HG03521 (cell line): ENCODE measurements at regions not wholly inside any gene's neighbourhood (a gene's known extent, or its start where the extent isn't known, plus 50 kb on each side); places are given as distances from the start of the nearest gene placed in this dataset.
"Not testable (repeated sequence)": the region's sequence is repeated elsewhere in the genome, so short reads cannot be mapped to it uniquely, and the experiment has no call there.

Source experiments
- ATAC-seq: cut with Tn5 transposase; IDR thresholded peaks from one replicate; pipeline ENCODE4 v1.9.1; 2021; ENCODE audit warnings: mild to moderate bottlenecking, moderate library complexity; ENCODE audit not compliant: unreplicated experiment

- ATAC-seq = no peak
These were observed 109.2 kb upstream of the TMEM170B start for GRCh38 chr6:11428371-11428770.

GRCh38 chr6:11427723-11428245, 109.8 kb upstream of the TMEM170B start:
- no peak for ATAC-seq

DNA sequence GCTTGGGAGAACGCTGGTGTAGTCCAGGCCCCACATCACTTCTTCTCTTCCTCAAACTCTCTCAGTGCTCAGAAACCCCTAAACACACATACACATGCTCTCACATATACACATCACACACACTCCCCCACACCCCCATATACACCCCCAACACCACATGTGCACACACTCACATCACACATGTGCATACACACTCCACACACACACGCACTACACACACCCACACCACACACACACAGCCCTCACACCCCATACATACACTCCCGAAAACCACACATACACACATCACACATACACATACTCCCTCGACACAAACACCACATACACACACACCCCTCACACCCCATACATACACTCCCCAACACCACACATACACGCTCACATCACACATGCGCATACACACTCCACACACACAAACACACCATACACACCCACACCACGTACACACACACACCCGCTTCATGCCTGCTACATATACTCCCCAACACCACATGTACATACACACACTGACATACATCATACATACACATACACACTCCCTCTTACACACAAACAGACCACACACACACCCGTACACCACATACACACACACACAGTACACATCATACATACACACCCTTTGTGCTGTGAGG, 110.3 kb upstream of the TMEM170B start:
- ATAC-seq = no peak

DNA sequence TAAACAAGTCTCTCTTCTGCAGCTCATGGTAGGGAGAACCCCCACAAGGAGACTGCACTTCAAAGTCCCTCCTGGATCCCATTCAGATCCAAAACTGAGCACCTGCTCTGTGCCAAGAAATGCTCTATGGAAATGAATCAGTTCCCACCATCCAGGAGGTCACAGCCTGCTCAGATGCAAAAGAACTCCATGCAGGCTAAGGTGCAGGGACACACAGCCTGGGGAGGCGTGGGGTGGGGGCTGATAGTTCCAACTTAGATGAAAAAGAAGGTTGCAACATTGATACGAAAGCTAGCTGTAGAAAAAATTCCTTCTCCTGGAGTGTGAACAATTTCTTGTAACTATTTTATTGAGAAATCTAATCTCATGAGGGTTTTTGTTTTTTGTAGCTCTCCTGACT, 111.0 kb upstream of the TMEM170B start:
- ATAC-seq = no peak

DNA sequence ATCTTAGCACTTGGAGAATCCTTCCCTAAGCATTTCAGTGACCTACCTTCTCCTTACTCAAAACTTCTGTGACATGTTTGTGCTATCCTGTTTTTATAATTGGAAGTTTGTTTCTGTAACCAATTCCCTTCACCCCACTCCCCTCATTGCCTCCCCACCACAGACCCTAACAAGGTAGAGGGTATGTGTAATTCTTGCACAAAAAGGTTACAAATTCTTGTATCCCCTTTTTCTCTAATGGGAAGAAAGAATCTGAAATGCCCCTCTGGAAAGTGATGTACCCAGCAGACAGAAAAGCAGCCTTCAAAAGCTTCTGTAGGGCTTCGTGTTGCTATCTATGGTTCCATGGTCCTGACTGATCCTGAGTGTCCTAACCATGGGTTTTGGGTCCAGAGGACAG, 111.7 kb upstream of the TMEM170B start:
- no peak for ATAC-seq

DNA sequence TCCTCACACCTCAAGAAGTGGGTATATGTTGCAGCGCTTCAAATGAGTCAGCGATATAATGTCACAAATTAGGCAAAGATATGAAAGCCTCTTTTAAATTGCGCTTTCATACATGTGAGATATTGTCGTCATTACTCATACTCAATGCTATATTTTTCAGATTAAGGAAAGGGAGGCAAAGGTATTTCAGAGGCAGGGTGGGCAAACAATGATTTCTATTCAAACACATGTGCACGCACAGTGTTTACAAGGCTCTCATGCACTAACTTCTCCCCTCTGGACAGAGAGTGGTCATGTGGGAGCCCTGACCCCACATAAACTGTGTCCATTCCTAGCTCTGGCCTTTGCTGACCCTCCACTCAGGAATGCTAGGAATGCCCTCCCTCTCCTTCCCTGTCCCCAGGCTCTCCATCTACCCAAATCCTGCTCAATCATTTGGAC, 112.1 kb upstream of the TMEM170B start:
- ATAC-seq = no peak

DNA sequence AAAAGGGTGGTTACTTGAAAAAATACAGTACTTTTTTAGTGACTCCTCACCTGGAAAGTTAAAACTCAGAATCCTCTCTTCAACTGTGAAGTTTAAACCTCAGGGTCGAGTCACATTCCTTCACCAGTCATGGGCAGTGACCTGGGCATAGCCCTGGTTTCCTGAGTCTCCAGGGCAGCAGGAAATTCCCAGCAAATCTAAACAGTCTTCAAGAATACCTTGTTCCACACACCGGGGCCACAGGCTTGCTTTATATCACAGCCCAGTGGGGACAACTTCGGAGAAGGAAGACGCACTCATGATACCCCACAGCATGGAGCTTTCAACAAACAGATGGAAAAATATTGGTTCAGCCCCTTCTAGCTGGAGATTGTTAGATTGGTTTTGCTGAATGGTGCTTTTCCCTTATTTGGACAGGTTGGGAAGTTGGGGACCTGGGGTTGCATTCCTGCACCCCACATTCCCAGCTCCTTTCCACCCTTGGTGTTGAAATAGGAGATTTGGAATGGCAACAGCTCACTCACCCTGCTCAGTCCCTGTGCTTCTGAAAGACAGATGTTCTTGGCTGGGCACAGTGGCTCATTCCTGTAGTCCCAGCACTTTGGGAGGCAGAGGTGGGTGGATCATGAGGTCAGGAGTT, 113.0 kb upstream of the TMEM170B start:
- ATAC-seq = no peak

DNA sequence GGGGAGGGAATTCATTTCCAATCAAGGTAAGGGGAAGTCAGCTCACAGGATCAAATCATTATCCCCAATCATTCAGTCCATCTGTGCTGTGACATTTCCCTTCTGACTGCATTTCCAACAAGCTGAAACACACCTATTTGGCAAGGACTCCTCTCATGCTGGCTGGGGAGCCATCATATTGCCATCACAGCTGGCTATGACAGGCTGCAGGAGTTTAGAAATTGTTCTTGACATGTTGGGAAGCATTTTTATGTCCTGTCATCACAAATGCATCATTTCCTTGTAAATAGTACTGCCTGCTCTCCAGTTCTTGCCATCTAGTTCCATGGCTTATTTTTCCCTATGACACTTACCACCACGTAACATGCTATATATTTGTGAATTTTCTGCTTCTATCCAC, 113.9 kb upstream of the TMEM170B start:
- no peak for ATAC-seq

- no peak for ATAC-seq
These were observed 114.5 kb upstream of the TMEM170B start for GRCh38 chr6:11423072-11423471.

GRCh38 chr6:11419763-11420453, 117.6 kb upstream of the TMEM170B start:
- ATAC-seq = no peak

GRCh38 chr6:11418290-11418905, 119.2 kb upstream of the TMEM170B start:
- no peak for ATAC-seq

DNA sequence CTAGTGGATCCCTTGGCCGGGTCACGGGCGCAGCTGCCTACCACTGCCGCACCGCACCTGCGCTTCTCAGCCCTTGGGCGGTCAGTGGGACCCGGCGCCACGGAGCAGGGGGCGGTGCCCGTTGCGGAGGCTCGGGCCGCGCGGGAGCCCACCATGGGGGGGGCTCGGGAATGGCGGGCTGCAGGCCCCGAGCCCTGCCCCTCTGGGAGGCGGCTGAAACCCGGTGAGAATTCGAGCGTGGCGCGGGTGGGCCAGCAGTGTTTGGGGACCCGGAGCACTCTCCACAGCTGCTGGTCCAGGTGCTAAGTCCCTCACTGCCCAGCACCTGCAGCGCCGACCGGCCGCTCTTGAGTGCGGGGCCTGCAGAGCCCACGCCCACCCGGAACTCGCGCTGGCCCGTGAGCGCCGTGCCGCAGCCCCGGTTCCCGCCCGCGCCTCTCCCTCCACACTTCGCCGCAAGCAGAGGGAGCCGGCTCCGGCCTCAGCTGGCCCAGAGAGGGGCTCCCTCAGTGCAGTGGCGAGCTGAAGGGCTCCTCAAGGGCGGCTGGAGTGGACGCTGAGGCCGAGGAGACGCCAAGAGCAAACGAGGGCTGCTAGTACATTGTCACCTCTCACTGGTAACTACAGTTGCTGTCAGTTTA, 120.5 kb upstream of the TMEM170B start:
- no peak for ATAC-seq

DNA sequence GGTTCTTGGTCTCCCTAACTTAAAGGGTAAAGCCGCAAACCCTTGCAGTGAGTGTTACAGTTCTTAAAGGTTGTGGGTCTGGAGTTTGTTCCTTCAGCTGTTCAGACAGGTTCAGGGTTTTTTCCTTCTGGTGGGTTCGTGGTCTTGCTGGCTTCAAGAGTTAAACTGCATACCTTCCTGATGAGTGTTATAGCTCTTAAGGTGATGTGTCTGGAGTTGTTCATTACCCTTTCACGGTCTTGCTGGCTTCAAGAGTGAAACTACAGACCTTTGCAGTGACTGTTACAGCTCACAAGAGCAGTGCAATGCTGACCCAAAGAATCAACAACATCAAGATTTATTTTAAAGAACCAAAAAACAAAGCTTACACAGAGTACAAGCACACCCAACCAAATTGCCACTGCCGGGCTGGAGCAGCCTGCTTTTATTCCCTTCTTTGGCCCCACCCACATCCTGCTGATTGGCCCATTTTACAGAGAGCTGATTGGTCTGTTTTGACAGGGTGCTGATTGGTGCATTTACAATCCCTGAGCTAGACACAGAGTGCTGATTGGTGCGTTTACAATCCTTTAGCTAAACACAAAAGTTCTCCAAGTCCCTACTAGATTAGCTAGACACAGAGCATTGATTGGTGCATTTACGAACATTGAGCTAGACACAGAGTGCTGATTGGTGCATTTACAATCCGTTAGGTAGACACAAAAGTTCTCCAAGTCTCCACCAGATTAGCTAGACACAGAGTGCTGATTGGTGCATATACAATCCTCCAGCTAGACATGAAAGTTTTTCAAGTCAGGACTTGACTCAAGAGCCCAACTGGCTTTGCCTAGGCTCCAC, 121.2 kb upstream of the TMEM170B start:
- ATAC-seq = not testable (repeated sequence)

GRCh38 chr6:11415557-11415956, 122.0 kb upstream of the TMEM170B start:
- no peak for ATAC-seq

DNA sequence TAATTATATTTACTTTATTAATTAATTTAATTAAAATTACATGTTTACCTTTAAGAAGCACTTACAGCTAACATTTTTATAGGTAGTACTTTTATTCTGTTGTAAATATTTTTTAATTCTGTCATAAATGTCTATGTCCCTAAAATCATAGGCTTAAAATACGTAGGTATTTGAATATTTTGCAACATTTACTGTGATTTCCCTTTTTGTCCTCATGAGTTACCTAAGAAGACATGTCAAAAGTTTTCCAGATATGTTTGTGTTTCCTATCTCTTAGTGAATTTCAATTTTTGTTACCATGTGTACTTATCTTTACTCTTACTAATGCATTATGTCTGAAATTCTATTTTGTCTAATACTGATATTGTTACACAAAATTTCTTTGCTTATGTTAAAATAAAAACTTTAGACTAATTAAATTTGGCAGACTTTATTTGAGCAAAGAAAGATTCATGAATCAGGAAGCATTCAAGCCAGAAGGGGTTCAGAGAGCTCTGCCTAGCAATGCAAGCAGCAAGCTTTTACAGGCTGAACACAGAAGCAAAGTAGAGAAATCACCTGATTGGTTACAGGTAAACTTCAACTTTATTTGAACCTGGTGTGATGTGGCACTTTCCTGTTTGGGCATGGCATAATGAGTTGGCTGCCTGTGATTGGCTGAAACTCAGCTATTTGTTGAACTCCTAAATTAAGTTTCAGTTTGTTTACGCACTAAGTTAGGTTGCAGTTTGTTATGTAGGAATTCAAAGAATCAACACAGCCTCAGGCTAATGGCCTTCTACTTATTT, 123.2 kb upstream of the TMEM170B start:
- no peak for ATAC-seq

- no peak for ATAC-seq
These were observed 123.8 kb upstream of the TMEM170B start for GRCh38 chr6:11413728-11414127.

GRCh38 chr6:11413117-11413687, 124.3 kb upstream of the TMEM170B start:
- ATAC-seq = no peak

GRCh38 chr6:11412616-11413015, 124.9 kb upstream of the TMEM170B start:
- ATAC-seq = no peak

DNA sequence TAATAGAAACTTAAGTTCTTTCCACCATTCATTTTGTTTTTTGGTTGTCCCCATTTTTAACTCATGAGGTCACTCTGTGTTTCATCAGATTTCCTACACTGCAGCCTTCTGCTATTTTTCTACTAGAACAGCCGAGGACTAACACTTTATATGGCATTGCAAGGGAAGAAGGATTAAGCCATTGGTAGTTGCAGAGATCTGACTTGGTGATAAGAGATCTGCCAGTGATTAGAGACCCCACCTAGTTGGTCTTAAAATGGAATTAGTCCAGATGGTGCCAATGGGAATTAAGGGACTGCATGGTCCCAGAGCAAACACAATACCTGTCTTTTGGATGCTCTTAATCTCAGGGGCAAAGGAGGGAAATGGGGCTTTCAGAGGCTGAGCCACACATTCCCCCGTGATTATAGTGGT, 125.5 kb upstream of the TMEM170B start:
- no peak for ATAC-seq
